ENCODE measurements at regions not wholly inside any gene's neighbourhood (a gene's known extent, or its start where the extent isn't known, plus 50 kb on each side); places are given as distances from the start of the nearest gene placed in this dataset.

DNA sequence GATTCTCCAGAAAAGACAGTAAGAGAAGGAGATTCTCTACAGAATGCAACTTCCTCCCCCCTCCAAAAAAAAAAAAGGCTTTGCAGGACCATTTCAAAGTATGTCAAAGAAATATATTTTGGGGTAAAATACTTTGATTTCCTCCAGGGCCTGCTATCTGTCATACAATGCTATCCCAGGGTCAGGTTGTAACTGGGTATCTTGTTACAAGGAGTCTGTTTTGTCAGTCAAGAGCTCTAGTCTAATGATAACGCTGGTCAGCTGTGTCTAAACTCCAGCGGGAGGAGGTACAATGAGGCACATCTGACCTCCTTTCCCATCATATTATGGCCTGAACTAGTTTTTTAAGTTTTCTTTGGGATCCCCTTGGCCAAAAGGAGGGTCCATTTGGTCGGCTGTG is 408.4 kb upstream of the CDH5 start (continued):
- no peak for TF ChIP-seq RARA (CRISPR knock-in tag; IDR thresholded peaks at IDR 0.05)
- TF ChIP-seq ZNF788 (CRISPR knock-in tag; IDR thresholded peaks at IDR 0.05; ENCODE audit: borderline replicate concordance), result no peak
- no peak for TF ChIP-seq SCMH1 (CRISPR knock-in tag; IDR thresholded peaks at IDR 0.05; ENCODE audit: borderline replicate concordance)
- TF ChIP-seq, protein P1, sequence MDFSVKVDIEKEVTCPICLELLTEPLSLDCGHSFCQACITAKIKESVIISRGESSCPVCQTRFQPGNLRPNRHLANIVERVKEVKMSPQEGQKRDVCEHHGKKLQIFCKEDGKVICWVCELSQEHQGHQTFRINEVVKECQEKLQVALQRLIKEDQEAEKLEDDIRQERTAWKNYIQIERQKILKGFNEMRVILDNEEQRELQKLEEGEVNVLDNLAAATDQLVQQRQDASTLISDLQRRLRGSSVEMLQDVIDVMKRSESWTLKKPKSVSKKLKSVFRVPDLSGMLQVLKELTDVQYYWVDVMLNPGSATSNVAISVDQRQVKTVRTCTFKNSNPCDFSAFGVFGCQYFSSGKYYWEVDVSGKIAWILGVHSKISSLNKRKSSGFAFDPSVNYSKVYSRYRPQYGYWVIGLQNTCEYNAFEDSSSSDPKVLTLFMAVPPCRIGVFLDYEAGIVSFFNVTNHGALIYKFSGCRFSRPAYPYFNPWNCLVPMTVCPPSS (IDR thresholded peaks at IDR 0.05), result no peak
- no peak for TF ChIP-seq YEATS2 (CRISPR knock-in tag; IDR thresholded peaks at IDR 0.05; ENCODE audit: borderline replicate concordance)
- no peak for TF ChIP-seq ISL2 (CRISPR knock-in tag; IDR thresholded peaks at IDR 0.05)
- no peak for TF ChIP-seq MIER3 (CRISPR knock-in tag; IDR thresholded peaks at IDR 0.05; ENCODE audit: borderline replicate concordance)
- TF ChIP-seq KMT2B (CRISPR knock-in tag; IDR thresholded peaks at IDR 0.05), result no peak

DNA sequence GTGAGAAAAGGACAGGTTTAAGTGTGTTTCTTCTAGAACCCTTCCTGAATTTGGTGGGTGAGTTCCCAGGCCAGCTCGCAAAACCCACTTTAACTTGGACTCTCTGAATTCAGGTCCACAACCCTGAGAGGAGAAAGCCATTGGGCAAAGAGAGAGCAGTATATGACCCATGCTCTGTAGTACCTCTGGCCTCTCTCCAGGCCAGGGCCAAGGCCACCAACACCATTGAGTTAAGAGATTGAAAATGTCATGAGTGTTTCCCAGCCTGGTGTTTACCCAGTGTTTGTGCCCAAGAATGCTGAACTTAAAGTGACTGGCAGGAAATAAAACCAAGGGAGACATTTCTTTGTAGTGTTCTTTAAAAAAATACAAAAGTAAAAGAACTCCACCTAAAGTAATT is 410.4 kb upstream of the CDH5 start:
- WGBS (ENCODE audit: low lambda C conversion rate), result 10% methylated on average over 1 of the region's 1 CpG
- no peaks in the 10 kb centered on the region for H3K27me3 ChIP-seq (ENCODE audit: control insufficient read depth in 1 of 2, insufficient read depth in 2 of 2, low read length in 2 of 2)
- no peak overlapping the region for H3K9ac ChIP-seq (ENCODE audit: insufficient read depth, low read depth, low read length)
- no peak overlapping the region for H3K27ac ChIP-seq (ENCODE audit: extremely low read length, insufficient read depth, low read length)
- H2AFZ ChIP-seq (ENCODE audit: low read length), result no peak overlapping the region
- DNase-seq (ENCODE audit: low spot score), result no peak
- no peaks in the 10 kb centered on the region for H3K79me2 ChIP-seq (ENCODE audit: insufficient read depth, low read length)
- H4K20me1 ChIP-seq (ENCODE audit: insufficient read depth, low read length), result no peaks in the 10 kb centered on the region
- no TSS peak for BruUV-seq (replicated peaks)
- H3K4me3 ChIP-seq (replicated peaks in 1 of 3; ENCODE audit: insufficient read depth in 1 of 3, low read depth in 2 of 3, low read length in 3 of 3), result no peak overlapping the region
- ChIA-PET CTCF (ENCODE audit: low intra/inter-chr PET ratio, low total read pairs) (no interaction called here), POLR2A (no interaction called here)
- ATAC-seq, result no peak
- H3K4me1 ChIP-seq (ENCODE audit: insufficient read depth, low read length), result no peaks in the 10 kb centered on the region
- H3K9me3 ChIP-seq (ENCODE audit: low read length), result no peaks in the 10 kb centered on the region
- no peaks in the 10 kb centered on the region for H3K36me3 ChIP-seq (replicated peaks in 1 of 2; ENCODE audit: control insufficient read depth in 1 of 2, insufficient read depth in 2 of 2, low read length in 2 of 2)
- no peak overlapping the region for H3K4me2 ChIP-seq (ENCODE audit: low read depth, low read length)
- FAIRE-seq, result no peak
- in situ Hi-C loops (cut with HindIII; ENCODE audit: extremely low pct_ligation_motif_present, low pct_unique_long_range_greater_than_20kb) (no loop called here), intact Hi-C loops (cut with micrococcal nuclease; ENCODE audit: unreplicated experiment) (no loop called here)
- TF ChIP-seq ZNF619 (CRISPR knock-in tag; IDR thresholded peaks at IDR 0.05) (no peak), NKX3-1 (CRISPR knock-in tag; IDR thresholded peaks at IDR 0.05) (no peak), IKZF1 (IDR thresholded peaks at IDR 0.05) (no peak), HNF4A (CRISPR knock-in tag; IDR thresholded peaks at IDR 0.05) (no peak), MATR3 (CRISPR knock-in tag; IDR thresholded peaks at IDR 0.05) (no peak)
- TF ChIP-seq, protein P2, sequence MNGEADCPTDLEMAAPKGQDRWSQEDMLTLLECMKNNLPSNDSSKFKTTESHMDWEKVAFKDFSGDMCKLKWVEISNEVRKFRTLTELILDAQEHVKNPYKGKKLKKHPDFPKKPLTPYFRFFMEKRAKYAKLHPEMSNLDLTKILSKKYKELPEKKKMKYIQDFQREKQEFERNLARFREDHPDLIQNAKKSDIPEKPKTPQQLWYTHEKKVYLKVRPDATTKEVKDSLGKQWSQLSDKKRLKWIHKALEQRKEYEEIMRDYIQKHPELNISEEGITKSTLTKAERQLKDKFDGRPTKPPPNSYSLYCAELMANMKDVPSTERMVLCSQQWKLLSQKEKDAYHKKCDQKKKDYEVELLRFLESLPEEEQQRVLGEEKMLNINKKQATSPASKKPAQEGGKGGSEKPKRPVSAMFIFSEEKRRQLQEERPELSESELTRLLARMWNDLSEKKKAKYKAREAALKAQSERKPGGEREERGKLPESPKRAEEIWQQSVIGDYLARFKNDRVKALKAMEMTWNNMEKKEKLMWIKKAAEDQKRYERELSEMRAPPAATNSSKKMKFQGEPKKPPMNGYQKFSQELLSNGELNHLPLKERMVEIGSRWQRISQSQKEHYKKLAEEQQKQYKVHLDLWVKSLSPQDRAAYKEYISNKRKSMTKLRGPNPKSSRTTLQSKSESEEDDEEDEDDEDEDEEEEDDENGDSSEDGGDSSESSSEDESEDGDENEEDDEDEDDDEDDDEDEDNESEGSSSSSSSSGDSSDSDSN (CRISPR knock-in tag; IDR thresholded peaks at IDR 0.05), result no peak
- TF ChIP-seq, protein P3, sequence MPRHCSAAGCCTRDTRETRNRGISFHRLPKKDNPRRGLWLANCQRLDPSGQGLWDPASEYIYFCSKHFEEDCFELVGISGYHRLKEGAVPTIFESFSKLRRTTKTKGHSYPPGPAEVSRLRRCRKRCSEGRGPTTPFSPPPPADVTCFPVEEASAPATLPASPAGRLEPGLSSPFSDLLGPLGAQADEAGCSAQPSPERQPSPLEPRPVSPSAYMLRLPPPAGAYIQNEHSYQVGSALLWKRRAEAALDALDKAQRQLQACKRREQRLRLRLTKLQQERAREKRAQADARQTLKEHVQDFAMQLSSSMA (CRISPR knock-in tag; IDR thresholded peaks at IDR 0.05), result no peak
- TF ChIP-seq, protein P4, sequence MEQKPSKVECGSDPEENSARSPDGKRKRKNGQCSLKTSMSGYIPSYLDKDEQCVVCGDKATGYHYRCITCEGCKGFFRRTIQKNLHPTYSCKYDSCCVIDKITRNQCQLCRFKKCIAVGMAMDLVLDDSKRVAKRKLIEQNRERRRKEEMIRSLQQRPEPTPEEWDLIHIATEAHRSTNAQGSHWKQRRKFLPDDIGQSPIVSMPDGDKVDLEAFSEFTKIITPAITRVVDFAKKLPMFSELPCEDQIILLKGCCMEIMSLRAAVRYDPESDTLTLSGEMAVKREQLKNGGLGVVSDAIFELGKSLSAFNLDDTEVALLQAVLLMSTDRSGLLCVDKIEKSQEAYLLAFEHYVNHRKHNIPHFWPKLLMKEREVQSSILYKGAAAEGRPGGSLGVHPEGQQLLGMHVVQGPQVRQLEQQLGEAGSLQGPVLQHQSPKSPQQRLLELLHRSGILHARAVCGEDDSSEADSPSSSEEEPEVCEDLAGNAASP (CRISPR knock-in tag; IDR thresholded peaks at IDR 0.05; ENCODE audit: borderline replicate concordance), result no peak
